HG02852 (cell line): ENCODE measurements at regions not wholly inside any gene's neighbourhood (a gene's known extent, or its start where the extent isn't known, plus 50 kb on each side); places are given as distances from the start of the nearest gene placed in this dataset.

ENCODE experiments used
- ATAC-seq: cut with Tn5 transposase; IDR thresholded peaks from one replicate; pipeline ENCODE4 v1.9.1; 2021; ENCODE audit warnings: mild to moderate bottlenecking, moderate library complexity; ENCODE audit not compliant: unreplicated experiment

- no peak for ATAC-seq
Measured at GRCh38 chr14:97283841-97284240, 486.7 kb downstream of the VRK1 start.

- ATAC-seq: no peak
Measured at GRCh38 chr14:97287956-97288355, 490.8 kb downstream of the VRK1 start.

DNA sequence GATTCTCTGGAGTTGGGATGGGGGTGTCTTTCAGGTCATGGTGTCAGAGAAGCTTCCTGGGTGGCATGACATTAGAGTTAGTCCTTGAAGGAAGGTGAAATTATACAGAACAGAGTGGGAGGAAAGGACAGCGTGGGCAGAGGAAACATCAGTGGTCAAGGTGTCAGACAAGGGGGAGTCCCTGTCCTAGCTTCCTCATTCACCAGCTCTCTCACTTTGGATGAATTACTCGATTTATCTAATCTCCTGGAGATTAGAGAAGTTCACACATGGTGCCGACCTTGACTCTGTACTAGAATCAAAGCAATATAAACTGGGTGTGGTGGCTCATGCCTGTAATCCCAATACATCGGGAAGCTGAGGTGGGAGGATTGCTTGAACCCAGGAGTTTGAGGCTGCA is 492.9 kb downstream of the VRK1 start:
- ATAC-seq: no peak

DNA sequence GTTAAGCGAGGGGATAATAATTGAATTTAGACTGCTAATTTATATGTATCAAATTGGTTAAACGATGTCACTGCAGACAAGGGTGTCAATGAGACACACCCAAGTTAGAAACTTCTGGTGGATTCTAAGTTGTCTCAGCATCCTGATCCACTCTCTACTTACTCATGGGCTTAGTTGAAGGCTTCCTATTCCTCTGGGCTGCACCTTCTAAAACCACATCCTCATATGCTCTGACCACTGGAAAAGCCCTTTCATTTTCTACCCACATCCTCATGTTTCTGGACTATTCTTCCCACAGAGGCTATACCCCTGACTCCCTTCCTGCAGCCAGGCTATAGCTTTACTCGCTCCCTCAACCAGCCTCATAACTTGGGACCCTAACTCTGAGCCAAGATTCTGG is 493.8 kb downstream of the VRK1 start:
- ATAC-seq: no peak

DNA sequence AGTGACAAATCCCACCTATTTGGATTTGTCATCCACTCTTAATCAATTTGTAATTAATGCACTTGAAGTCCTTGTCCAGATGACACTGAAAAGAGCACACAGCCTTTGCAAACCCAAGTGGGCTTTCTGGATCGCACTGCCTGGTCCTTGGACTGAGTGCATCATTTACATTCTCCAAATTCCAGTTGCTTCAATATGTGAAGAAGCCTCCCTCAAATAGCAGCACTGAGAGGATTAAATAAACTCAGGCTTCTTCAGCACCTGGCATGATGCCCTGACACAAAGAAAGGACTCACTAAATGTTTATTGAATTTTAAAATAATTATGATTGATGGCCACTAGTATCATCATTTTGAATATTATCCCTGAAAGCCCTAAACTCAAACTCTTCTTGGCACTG is 496.5 kb downstream of the VRK1 start:
- ATAC-seq: no peak

- ATAC-seq: no peak
Measured at GRCh38 chr14:97295108-97295710, 498.0 kb downstream of the VRK1 start.

DNA sequence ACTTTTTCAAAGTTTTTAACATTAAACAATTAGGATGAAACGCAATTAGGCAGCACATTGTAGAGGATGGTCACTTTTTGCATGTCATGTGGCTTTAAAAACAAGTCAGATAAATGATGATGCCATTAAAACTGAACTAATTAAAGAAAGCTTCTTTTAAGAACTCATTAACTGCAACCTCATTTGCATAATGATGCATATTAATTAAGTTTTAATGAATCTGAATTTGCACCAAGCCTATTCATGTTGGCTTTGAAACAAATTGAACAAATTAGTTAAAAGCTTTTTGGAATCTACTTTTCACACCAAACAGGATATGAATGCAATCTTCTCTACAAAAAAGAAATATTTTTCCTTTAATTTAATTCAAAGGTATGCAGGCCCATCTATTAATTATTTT is 499.0 kb downstream of the VRK1 start:
- ATAC-seq: no peak

- no peak for ATAC-seq
Measured at GRCh38 chr14:97297100-97297499, 499.9 kb downstream of the VRK1 start.

DNA sequence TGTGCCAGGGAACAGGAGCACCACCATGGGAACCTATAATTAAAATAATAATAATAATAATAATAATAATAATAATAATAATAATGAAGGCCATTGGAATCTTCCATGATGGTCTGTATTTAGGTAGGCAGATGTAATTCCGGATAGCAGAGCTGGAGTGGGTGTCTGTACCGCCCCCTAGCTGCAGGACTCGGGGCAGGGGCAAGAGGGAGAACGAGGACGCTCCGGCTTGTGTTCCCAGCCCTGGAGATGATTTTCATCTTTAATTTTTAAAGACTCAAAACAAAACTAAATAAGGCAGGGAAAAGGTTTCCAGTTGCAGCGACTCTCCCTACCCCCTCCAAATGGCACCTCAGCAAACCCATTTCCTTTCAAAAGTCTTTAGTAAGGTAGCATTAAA is 501.1 kb downstream of the VRK1 start:
- ATAC-seq: no peak

DNA sequence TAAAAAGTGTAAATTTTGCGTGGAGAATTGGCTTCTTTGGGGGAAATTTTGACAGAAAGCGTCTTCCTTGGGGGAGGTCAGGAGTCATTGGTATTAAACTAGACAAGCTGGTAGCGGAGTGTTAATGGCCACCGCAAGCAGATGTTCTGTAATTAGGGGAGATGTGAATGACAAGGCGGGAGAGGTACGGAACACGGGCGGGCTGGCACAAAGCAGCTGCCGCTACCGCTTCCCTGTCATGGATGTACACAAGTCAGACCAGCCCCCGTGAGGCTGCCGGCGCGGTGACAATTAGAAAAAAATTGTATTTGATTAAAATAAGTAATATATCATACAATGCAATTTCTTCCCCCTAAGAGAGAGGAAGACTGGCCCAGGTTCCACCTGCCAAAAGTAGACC is 501.6 kb downstream of the VRK1 start:
- ATAC-seq: no peak

GRCh38 chr14:97299661-97300060 is 502.5 kb downstream of the VRK1 start:
- ATAC-seq: no peak

DNA sequence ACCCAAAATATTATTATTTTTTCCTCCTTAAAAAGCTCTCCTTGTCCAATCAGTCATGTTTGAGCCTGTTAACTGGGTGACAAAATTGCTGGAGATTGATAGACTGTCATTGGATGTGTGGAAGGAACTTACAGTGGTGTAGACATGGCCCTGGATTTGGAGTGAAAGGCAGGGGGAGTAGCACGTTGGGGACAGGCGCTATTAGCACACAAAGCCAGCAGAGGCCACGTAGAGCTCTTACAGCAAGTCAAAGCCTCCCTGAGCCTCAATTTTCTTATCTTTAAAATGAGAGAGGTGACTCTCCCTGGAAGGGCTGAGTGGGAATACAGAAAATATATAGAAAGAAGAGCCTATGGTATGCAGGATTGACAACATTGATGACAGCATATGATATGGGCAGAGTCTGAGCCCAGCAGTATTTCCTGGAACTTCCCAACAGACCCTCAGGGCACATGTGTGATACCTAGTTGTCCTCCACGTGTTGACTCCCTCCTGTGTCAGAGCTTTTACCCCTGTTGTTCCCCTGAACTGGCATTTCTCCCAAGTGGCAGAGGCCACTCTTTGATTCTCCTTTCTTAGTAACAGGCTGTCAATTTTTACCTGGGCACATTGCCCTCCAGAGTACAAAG is 504.9 kb downstream of the VRK1 start:
- ATAC-seq: no peak

- peak; percentile 66 for ATAC-seq
Measured at GRCh38 chr14:97306133-97306759, 509.1 kb downstream of the VRK1 start.

DNA sequence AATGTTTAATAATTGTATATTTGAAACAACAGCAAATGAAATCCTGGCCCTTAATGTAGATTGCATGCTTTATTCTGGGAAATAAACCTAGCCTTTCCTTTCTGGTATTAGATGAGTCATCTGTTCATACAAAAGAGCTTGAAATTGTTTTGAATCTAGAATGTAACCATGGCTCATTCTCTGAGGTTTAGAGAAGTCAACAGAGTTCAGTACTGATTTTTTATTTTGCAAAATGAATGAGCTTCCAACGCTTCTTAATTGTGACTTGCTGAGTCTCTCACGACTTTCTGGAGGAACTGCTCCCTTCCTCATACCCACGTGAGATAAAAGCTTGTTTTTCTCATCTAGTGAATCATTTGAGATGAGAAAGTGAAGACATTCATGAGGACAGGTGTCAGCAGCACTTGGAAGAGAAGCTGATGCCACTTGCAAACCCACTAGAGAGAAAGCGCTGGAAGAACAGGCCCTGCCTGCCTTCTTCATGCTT is 509.6 kb downstream of the VRK1 start:
- peak; percentile 71 for ATAC-seq

- ATAC-seq: no peak
Measured at GRCh38 chr14:97311411-97311810, 514.2 kb downstream of the VRK1 start.

- ATAC-seq: no peak
Measured at GRCh38 chr14:97312910-97313309, 515.7 kb downstream of the VRK1 start.

DNA sequence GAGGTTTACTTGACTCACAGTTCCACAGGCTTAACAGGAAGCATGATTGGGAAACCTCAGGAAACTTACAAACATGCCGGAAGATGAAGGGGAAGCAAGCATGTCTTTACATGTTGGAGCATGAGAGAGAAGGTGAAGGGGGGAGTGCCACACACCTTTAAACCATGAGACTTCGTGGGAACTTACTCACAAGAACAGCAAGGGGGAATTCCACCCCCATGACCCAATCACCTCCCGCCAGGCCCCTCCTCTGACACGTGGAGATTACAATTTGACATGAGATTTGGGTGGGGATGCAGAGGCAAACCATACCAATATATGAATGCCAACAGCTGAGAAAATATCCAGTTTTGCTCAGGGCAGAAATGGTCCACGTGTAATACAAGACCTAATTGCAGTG is 518.6 kb downstream of the VRK1 start:
- ATAC-seq: no peak

GRCh38 chr14:97318380-97318779 is 521.2 kb downstream of the VRK1 start:
- no peak for ATAC-seq

DNA sequence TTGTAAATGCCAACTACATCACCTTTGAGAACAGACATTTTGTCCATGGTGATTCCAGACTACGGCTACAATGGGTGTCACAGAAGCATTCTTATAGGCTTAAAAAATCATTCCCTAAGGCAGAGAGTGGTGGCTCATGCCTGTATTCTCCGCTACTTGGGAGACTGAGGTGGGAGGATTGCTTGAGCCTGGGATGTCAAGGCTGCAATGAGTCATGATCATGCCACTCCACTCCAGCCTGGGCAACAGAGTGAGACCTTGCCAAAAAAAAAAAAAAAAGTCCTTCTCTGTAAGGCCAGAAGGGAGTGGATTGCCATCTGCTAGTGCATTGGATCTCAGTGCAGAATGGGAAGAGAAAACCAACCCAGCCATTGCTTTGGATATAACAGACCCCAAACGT is 522.5 kb downstream of the VRK1 start:
- no peak for ATAC-seq

GRCh38 chr14:97328743-97329142 is 531.6 kb downstream of the VRK1 start:
- no peak for ATAC-seq

DNA sequence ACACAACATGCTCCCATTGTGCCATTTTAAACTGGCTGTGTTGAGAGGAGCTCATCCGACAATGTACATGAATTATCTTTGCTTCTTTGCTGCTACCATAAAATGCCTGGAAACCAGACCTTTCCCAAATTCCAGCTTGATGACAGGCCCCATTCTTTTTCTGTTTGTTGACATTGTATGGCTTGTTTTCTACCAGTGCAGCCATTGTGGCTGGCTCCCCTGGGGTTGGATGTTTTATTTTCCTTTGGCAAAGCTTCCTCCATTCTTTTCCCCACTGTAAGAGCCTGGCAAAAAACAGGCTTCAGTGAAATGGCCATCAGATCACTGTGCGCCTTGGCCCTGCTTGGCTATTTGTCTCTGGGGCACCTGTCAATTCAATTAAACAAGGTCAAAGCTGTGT is 532.5 kb downstream of the VRK1 start:
- ATAC-seq: no peak

GRCh38 chr14:97331058-97331457 is 533.9 kb downstream of the VRK1 start:
- ATAC-seq: no peak
